Caco-2 (cell line): ENCODE measurements at regions not wholly inside any gene's neighbourhood (a gene's known extent, or its start where the extent isn't known, plus 50 kb on each side); places are given as distances from the start of the nearest gene placed in this dataset.

Experiments used
- BruUV-seq: library from RNA; stranded (reverse); fragments of 400-500 nt; replicated peaks from 2 replicates; lab custom pipeline; 2021; lab: Mats Ljungman, UMichigan
- CTCF ChIA-PET: fragments of 300-600 bp; sonication (Branson Sonifier 250); formaldehyde crosslinking; loops from one replicate; lab custom pipeline; 2022; ENCODE audit warnings: antibody characterized with exemption; lab: Charles Lee
- POLR2A ChIA-PET: fragments of 300-600 bp; sonication (Branson Sonifier 250); formaldehyde crosslinking; loops from one replicate; lab custom pipeline; 2022; ENCODE audit warnings: antibody characterized with exemption; lab: Charles Lee
- DNase-seq, 2 experiments: peaks; one replicate each; pipeline versions ENCODE4 v3.0.0 to v3.0.0-alpha.2; 2020 to 2022
- H3K27me3 ChIP-seq: replicated peaks from 2 replicates; pipeline ENCODE4 v1.6.0; 2011; ENCODE audit warnings: low read length; ENCODE audit not compliant: control insufficient read depth, insufficient read depth
- H3K36me3 ChIP-seq: 2 replicates; pipeline ENCODE4 v1.5.1; 2011; ENCODE audit warnings: low read length; ENCODE audit not compliant: control insufficient read depth, insufficient read depth
- H3K4me1 ChIP-seq: fragments of 250-450 bp; sonication (Bioruptor Pico); 2 replicates; pipeline ENCODE4 v1.5.1; 2020; ENCODE audit warnings: mild to moderate bottlenecking
- H3K4me3 ChIP-seq: 2 replicates; pipeline ENCODE4 v1.5.1; 2011; ENCODE audit warnings: low read depth, mild to moderate bottlenecking, control low read depth, low read length
- H3K9me3 ChIP-seq: fragments of 250-450 bp; sonication (Bioruptor Pico); 2 replicates; pipeline ENCODE4 v1.5.1; 2020; ENCODE audit warnings: mild to moderate bottlenecking, moderate library complexity
- H3K27ac Mint-ChIP-seq: one replicate; pipeline ENCODE4 v1.8.0; 2022; ENCODE audit warnings: mixed read lengths; ENCODE audit not compliant: unreplicated experiment
- H3K27me3 Mint-ChIP-seq: one replicate; pipeline ENCODE4 v1.8.0; 2022; ENCODE audit warnings: mixed read lengths; ENCODE audit not compliant: insufficient read depth, unreplicated experiment
- H3K36me3 Mint-ChIP-seq: one replicate; pipeline ENCODE4 v1.8.0; 2022; ENCODE audit warnings: mild to moderate bottlenecking, mixed read lengths; ENCODE audit not compliant: insufficient read depth, unreplicated experiment
- H3K4me1 Mint-ChIP-seq: one replicate; pipeline ENCODE4 v1.8.0; 2022; ENCODE audit warnings: low read depth, mixed read lengths; ENCODE audit not compliant: unreplicated experiment
- H3K4me3 Mint-ChIP-seq: one replicate; pipeline ENCODE4 v1.8.0; 2022; ENCODE audit warnings: mild to moderate bottlenecking, moderate library complexity, mixed read lengths; ENCODE audit not compliant: unreplicated experiment
- H3K9me3 Mint-ChIP-seq: one replicate; pipeline ENCODE4 v1.8.0; 2022; ENCODE audit warnings: mixed read lengths; ENCODE audit not compliant: unreplicated experiment
- intact Hi-C: fragments of 100-400 bp; cut with micrococcal nuclease; formaldehyde crosslinking; loops from one replicate; pipeline ENCODE4 v1.10.0; 2022; ENCODE audit not compliant: unreplicated experiment
- TF ChIP-seq, protein P1 (sequence below), 2 experiments: fragments of 200-600 bp in 1 of 2; IDR thresholded peaks; 1 replicate in 1 of 2; 2 replicates in 1 of 2; pipeline versions ENCODE4 v1.5.1 to v1.8.0; 2011 to 2022; ENCODE audit warnings: antibody characterized with exemption in 1 of 2, control low read depth in 1 of 2, inconsistent platforms in 1 of 2, low read depth in 1 of 2, low read length in 1 of 2, mild to moderate bottlenecking in 1 of 2, moderate library complexity in 1 of 2; ENCODE audit not compliant: insufficient read depth in 1 of 2, severe bottlenecking in 1 of 2, unreplicated experiment in 1 of 2

DNA sequence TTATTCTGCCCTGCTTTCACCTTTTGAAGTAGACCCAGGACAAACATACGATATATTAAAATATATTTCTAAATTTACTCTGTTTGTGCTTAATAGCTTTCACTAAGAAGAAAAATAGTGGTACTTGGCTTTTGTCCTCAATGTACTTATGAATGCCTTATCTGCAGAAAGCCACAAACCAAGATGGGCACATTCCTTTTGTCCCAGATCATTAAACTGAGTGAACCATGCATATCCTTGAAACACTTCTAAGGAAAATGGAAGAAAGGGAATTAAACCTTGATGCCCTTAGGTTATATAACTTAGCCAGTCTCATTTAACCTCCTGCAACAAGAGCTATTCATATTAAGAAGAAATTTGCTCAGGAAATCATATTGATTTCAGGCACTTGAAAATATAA lies 553.8 kb upstream of the CDH9 start:
- Histone ChIP-seq H3K9me3 (no peaks in the 10 kb centered on the region), H3K36me3 (no peaks in the 10 kb centered on the region), H3K4me1 (no peaks in the 10 kb centered on the region), H3K27me3 (no peaks in the 10 kb centered on the region), H3K4me3 (no peak overlapping the region)
- H3K4me3 Mint-ChIP-seq = no peak overlapping the region
- no peaks in the 10 kb centered on the region for H3K4me1 Mint-ChIP-seq
- no peaks in the 10 kb centered on the region for H3K27me3 Mint-ChIP-seq
- TF ChIP-seq, protein P1, sequence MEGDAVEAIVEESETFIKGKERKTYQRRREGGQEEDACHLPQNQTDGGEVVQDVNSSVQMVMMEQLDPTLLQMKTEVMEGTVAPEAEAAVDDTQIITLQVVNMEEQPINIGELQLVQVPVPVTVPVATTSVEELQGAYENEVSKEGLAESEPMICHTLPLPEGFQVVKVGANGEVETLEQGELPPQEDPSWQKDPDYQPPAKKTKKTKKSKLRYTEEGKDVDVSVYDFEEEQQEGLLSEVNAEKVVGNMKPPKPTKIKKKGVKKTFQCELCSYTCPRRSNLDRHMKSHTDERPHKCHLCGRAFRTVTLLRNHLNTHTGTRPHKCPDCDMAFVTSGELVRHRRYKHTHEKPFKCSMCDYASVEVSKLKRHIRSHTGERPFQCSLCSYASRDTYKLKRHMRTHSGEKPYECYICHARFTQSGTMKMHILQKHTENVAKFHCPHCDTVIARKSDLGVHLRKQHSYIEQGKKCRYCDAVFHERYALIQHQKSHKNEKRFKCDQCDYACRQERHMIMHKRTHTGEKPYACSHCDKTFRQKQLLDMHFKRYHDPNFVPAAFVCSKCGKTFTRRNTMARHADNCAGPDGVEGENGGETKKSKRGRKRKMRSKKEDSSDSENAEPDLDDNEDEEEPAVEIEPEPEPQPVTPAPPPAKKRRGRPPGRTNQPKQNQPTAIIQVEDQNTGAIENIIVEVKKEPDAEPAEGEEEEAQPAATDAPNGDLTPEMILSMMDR (IDR thresholded peaks at IDR 0.05; ENCODE audit: insufficient read depth in 1 of 2, low read depth in 1 of 2, low read length in 1 of 2, severe bottlenecking in 1 of 2, unreplicated experiment in 1 of 2) = no peak
- POLR2A ChIA-PET = no interaction called here
- H3K27ac Mint-ChIP-seq = no peak overlapping the region
- H3K36me3 Mint-ChIP-seq = no peaks in the 10 kb centered on the region
- H3K9me3 Mint-ChIP-seq = no peaks in the 10 kb centered on the region
- no TSS peak for BruUV-seq
- intact Hi-C loops = no loop called here
- no peak for DNase-seq
- CTCF ChIA-PET = no interaction called here

DNA sequence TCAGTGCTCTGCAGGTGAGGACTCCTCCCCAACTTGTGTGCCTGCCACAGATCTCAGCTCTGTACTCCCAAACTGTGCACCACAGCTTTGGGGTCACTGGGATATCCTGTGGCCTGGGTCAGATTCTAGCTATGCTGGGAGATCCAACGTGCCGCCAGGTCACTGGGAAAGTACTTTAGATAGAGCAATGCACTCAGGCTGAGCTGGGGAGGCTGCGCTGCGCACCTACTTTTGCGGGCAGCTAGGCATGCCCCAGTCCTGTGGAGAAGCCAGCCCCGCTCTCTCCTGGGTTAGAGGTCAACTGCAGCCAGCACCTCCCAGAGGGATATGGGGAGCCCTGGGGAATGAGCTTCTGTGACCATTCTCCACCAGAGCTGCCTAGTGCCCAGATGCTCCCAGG lies 552.1 kb upstream of the CDH9 start:
- TF ChIP-seq, protein P1 (IDR thresholded peaks at IDR 0.05; ENCODE audit: insufficient read depth in 1 of 2, low read depth in 1 of 2, low read length in 1 of 2, severe bottlenecking in 1 of 2, unreplicated experiment in 1 of 2) = no peak
- no peaks in the 10 kb centered on the region for H3K27me3 ChIP-seq
- H3K36me3 Mint-ChIP-seq = no peaks in the 10 kb centered on the region
- no peaks in the 10 kb centered on the region for H3K4me1 Mint-ChIP-seq
- H3K9me3 Mint-ChIP-seq = no peaks in the 10 kb centered on the region
- no peaks in the 10 kb centered on the region for H3K27me3 Mint-ChIP-seq
- H3K27ac Mint-ChIP-seq = no peak overlapping the region
- no peak overlapping the region for H3K4me3 Mint-ChIP-seq
- H3K36me3 ChIP-seq = no peaks in the 10 kb centered on the region
- H3K4me1 ChIP-seq = no peaks in the 10 kb centered on the region
- CTCF ChIA-PET = no interaction called here
- no peak overlapping the region for H3K4me3 ChIP-seq
- POLR2A ChIA-PET = no interaction called here
- H3K9me3 ChIP-seq = no peaks in the 10 kb centered on the region
- no peak for DNase-seq
- BruUV-seq = no TSS peak
- intact Hi-C loops = no loop called here

DNA sequence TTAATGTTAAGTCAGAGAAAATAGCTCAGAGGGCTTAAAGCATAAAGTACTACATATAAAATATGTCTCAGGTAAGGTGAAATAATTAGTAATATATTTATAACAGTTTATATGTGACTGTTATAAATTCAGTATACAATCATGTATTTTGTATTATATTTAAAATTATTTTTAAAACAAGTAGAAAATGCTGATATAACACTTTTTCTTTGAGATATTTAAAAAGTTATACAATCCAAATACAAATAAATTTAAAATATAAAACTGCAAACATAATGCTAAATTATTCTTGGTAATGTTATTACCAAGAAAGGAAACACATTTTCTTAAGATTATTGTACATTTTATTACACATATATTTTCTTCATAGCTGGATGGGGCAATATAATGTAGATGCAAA lies 539.9 kb upstream of the CDH9 start:
- no peaks in the 10 kb centered on the region for H3K9me3 ChIP-seq
- Mint-ChIP-seq H3K27ac (no peak overlapping the region), H3K4me3 (no peak overlapping the region), H3K36me3 (no peaks in the 10 kb centered on the region), H3K4me1 (no peaks in the 10 kb centered on the region), H3K9me3 (no peaks in the 10 kb centered on the region), H3K27me3 (no peaks in the 10 kb centered on the region)
- BruUV-seq = no TSS peak
- H3K36me3 ChIP-seq = no peaks in the 10 kb centered on the region
- no peak overlapping the region for H3K4me3 ChIP-seq
- intact Hi-C loops = no loop called here
- no peak for DNase-seq
- H3K27me3 ChIP-seq = no peaks in the 10 kb centered on the region
- TF ChIP-seq, protein P1 (IDR thresholded peaks at IDR 0.05; ENCODE audit: insufficient read depth in 1 of 2, low read depth in 1 of 2, low read length in 1 of 2, severe bottlenecking in 1 of 2, unreplicated experiment in 1 of 2) = no peak
- ChIA-PET CTCF (no interaction called here), POLR2A (no interaction called here)
- no peaks in the 10 kb centered on the region for H3K4me1 ChIP-seq
